ENCODE measurements at regions not wholly inside any gene's neighbourhood (a gene's known extent, or its start where the extent isn't known, plus 50 kb on each side); places are given as distances from the start of the nearest gene placed in this dataset.

DNA sequence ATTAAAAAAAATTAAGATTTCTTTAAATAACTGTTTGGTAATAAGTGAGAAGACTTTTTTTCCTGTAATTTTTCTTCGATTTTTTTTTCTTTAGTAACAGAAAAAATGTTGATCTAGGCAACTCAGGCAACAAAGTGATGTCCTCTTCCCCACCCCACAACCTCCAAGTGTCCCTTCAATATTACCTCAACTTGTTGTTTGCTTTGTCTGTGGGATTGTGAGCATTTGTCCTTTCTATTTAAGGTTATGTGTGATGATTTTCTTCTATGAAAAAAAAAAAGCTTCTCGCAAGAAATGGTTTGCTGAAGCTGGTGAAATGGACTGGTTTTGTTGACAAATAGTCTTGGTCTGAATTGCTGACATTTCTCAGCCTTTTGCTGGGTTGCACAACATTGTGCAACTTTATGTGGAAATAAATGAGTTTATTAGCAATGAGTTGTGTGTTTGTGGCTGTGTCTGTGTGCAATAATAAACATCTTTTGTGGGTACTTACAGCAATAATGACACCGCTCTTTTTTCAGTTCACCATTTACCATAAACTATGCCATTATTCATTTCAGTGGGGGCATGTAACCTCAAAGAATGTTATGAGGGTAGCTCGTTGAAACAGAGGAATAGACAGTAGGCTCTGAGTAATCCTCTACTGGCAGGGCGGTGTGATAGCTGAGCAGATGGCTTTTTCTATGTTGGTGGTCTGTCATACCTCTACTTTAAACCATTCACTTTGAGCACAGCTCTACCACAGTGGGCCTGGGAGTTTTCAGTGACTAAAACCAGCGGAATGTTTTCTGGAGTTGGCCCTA, 218.4 kb downstream of the HLX start (continued):
- TF ChIP-seq, protein P1, sequence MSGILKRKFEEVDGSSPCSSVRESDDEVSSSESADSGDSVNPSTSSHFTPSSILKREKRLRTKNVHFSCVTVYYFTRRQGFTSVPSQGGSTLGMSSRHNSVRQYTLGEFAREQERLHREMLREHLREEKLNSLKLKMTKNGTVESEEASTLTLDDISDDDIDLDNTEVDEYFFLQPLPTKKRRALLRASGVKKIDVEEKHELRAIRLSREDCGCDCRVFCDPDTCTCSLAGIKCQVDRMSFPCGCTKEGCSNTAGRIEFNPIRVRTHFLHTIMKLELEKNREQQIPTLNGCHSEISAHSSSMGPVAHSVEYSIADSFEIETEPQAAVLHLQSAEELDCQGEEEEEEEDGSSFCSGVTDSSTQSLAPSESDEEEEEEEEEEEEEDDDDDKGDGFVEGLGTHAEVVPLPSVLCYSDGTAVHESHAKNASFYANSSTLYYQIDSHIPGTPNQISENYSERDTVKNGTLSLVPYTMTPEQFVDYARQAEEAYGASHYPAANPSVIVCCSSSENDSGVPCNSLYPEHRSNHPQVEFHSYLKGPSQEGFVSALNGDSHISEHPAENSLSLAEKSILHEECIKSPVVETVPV (CRISPR knock-in tag; IDR thresholded peaks at IDR 0.05): no peak
- TF ChIP-seq BACH2 (CRISPR knock-in tag; IDR thresholded peaks at IDR 0.05; ENCODE audit: borderline replicate concordance) (no peak), OSR1 (CRISPR knock-in tag; IDR thresholded peaks at IDR 0.05) (no peak; the same call in 1 of the 2 replicates), PPARA (CRISPR knock-in tag; IDR thresholded peaks at IDR 0.05; ENCODE audit: borderline replicate concordance) (no peak), ZNF8 (CRISPR knock-in tag; IDR thresholded peaks at IDR 0.05) (no peak), ZFP30 (CRISPR knock-in tag; IDR thresholded peaks at IDR 0.05) (no peak), ESRRG (CRISPR knock-in tag; IDR thresholded peaks at IDR 0.05) (no peak), ZFP3 (CRISPR knock-in tag; IDR thresholded peaks at IDR 0.05) (no peak), SNAI2 (CRISPR knock-in tag; IDR thresholded peaks at IDR 0.05) (no peak), ISL1 (CRISPR knock-in tag; IDR thresholded peaks at IDR 0.05) (no peak)

DNA sequence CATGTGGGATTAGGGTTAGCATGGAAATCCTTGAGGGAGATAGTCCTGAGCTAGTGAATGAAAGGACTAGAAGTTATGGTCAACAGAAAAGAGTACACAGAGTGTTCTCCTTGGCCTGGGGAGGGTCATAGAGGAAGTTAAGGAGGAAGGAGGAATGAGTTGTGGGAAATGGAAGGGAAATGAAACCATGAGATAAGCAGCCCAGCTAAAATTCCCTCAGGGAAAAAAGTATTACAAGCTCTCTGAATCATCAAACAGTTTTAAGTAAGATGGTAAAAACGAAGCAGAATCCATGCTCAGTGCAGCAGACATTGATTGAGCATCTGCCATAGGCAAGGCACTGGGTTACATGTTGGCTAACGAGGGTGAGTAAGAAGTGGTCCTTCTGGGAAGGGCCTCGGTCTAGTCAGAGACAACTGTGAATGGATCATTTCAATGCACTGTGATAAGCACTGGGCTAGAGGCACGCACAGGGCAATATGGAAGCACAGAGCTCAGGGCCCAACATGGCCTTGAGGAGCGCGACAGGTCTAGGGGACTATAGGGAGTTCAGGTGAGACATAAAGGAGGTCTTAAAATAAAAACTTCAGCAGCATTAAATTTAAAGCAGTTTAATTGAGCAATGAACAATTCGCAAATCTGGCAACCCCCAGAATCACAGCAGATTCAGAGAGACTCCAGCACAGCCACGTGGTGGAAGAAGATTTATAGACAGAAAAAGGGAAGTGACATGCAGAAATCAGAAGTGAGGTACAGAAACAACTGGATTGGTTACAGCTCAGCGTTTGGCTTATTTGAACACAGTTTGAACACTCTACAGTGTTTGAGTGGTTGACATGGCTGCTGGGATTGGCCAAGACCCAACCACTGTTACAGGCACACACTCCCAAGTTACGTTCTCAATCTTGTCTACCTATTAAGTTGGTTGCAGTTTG, 219.5 kb downstream of the HLX start:
- ATAC-seq: no peak
- TF ChIP-seq PPARA (CRISPR knock-in tag; IDR thresholded peaks at IDR 0.05; ENCODE audit: borderline replicate concordance) (no peak), ZNF8 (CRISPR knock-in tag; IDR thresholded peaks at IDR 0.05) (no peak), ZC3H10 (CRISPR knock-in tag; IDR thresholded peaks at IDR 0.05) (no peak), RARB (CRISPR knock-in tag; IDR thresholded peaks at IDR 0.05) (no peak), CSDC2 (CRISPR knock-in tag; IDR thresholded peaks at IDR 0.05) (no peak), ESRRG (CRISPR knock-in tag; IDR thresholded peaks at IDR 0.05) (no peak), ZNF565 (CRISPR knock-in tag; conservative IDR thresholded peaks at IDR 0.05; ENCODE audit: low read depth) (no peak), GLIS3 (CRISPR knock-in tag; IDR thresholded peaks at IDR 0.05) (no peak), TOX (CRISPR knock-in tag; IDR thresholded peaks at IDR 0.05; ENCODE audit: borderline replicate concordance) (no peak), OSR1 (CRISPR knock-in tag; IDR thresholded peaks at IDR 0.05) (no peak), BACH2 (CRISPR knock-in tag; IDR thresholded peaks at IDR 0.05; ENCODE audit: borderline replicate concordance) (no peak), ISL1 (CRISPR knock-in tag; IDR thresholded peaks at IDR 0.05) (no peak)
- TF ChIP-seq, protein P2, sequence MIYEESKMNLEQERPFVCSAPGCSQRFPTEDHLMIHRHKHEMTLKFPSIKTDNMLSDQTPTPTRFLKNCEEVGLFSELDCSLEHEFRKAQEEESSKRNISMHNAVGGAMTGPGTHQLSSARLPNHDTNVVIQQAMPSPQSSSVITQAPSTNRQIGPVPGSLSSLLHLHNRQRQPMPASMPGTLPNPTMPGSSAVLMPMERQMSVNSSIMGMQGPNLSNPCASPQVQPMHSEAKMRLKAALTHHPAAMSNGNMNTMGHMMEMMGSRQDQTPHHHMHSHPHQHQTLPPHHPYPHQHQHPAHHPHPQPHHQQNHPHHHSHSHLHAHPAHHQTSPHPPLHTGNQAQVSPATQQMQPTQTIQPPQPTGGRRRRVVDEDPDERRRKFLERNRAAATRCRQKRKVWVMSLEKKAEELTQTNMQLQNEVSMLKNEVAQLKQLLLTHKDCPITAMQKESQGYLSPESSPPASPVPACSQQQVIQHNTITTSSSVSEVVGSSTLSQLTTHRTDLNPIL (CRISPR knock-in tag; IDR thresholded peaks at IDR 0.05; ENCODE audit: low read depth): no peak
- TF ChIP-seq, protein P3, sequence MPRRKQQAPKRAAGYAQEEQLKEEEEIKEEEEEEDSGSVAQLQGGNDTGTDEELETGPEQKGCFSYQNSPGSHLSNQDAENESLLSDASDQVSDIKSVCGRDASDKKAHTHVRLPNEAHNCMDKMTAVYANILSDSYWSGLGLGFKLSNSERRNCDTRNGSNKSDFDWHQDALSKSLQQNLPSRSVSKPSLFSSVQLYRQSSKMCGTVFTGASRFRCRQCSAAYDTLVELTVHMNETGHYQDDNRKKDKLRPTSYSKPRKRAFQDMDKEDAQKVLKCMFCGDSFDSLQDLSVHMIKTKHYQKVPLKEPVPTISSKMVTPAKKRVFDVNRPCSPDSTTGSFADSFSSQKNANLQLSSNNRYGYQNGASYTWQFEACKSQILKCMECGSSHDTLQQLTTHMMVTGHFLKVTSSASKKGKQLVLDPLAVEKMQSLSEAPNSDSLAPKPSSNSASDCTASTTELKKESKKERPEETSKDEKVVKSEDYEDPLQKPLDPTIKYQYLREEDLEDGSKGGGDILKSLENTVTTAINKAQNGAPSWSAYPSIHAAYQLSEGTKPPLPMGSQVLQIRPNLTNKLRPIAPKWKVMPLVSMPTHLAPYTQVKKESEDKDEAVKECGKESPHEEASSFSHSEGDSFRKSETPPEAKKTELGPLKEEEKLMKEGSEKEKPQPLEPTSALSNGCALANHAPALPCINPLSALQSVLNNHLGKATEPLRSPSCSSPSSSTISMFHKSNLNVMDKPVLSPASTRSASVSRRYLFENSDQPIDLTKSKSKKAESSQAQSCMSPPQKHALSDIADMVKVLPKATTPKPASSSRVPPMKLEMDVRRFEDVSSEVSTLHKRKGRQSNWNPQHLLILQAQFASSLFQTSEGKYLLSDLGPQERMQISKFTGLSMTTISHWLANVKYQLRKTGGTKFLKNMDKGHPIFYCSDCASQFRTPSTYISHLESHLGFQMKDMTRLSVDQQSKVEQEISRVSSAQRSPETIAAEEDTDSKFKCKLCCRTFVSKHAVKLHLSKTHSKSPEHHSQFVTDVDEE (CRISPR knock-in tag; IDR thresholded peaks at IDR 0.05): no peak
- TF ChIP-seq, protein P1 (CRISPR knock-in tag; IDR thresholded peaks at IDR 0.05): no peak
- TF ChIP-seq, protein P4, sequence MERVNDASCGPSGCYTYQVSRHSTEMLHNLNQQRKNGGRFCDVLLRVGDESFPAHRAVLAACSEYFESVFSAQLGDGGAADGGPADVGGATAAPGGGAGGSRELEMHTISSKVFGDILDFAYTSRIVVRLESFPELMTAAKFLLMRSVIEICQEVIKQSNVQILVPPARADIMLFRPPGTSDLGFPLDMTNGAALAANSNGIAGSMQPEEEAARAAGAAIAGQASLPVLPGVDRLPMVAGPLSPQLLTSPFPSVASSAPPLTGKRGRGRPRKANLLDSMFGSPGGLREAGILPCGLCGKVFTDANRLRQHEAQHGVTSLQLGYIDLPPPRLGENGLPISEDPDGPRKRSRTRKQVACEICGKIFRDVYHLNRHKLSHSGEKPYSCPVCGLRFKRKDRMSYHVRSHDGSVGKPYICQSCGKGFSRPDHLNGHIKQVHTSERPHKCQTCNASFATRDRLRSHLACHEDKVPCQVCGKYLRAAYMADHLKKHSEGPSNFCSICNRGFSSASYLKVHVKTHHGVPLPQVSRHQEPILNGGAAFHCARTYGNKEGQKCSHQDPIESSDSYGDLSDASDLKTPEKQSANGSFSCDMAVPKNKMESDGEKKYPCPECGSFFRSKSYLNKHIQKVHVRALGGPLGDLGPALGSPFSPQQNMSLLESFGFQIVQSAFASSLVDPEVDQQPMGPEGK (CRISPR knock-in tag; IDR thresholded peaks at IDR 0.05; ENCODE audit: borderline replicate concordance): no peak
